Neutrophil (primary cell): ENCODE measurements at regions not wholly inside any gene's neighbourhood (a gene's known extent, or its start where the extent isn't known, plus 50 kb on each side); places are given as distances from the start of the nearest gene placed in this dataset.

Experiments
- H3K27ac ChIP-seq: fragments of 200-600 bp; sonication (generic); 2 replicates; pipeline ENCODE4 v1.5.1; 2016; ENCODE audit warnings: mild to moderate bottlenecking, moderate library complexity
- H3K27me3 ChIP-seq: fragments of 200-600 bp; sonication (generic); 2 replicates; pipeline ENCODE4 v1.6.0; 2016; ENCODE audit warnings: mild to moderate bottlenecking
- H3K36me3 ChIP-seq: fragments of 200-600 bp; sonication (generic); 2 replicates; pipeline ENCODE4 v1.5.1; 2017
- H3K4me1 ChIP-seq, 2 experiments: fragments of 200-600 bp in 1 of 2; sonication (generic) in 1 of 2; 1 replicate in 1 of 2; 2 replicates in 1 of 2; pipeline versions ENCODE4 v1.5.1 to v1.6.1; 2013 to 2016; ENCODE audit warnings: low read depth in 1 of 2, low read length in 1 of 2, mild to moderate bottlenecking in 1 of 2, moderate library complexity in 1 of 2; ENCODE audit not compliant: control insufficient read depth in 1 of 2, insufficient read depth in 1 of 2
- H3K4me3 ChIP-seq, 2 experiments: fragments of 200-600 bp in 1 of 2; sonication (generic) in 1 of 2; 1 replicate in 1 of 2; 2 replicates in 1 of 2; pipeline ENCODE4 v1.5.1; 2013 to 2016; ENCODE audit warnings: low read depth in 1 of 2, low read length in 1 of 2, mild to moderate bottlenecking in 1 of 2, moderate library complexity in 1 of 2
- H3K9me3 ChIP-seq: fragments of 200-600 bp; sonication (generic); 2 replicates; pipeline ENCODE4 v1.5.1; 2016
- TF ChIP-seq, protein P1 (sequence below): fragments of 200-600 bp; sonication (generic); IDR thresholded peaks from 2 replicates; pipeline ENCODE4 v1.5.1; 2016; ENCODE audit warnings: antibody characterized with exemption

GRCh38 chr2:223282221-223282620, 230.2 kb downstream of the KCNE4 start:
- Histone ChIP-seq H3K36me3 (no peaks in the 10 kb centered on the region), H3K4me3 (no peak overlapping the region), H3K9me3 (no peaks in the 10 kb centered on the region), H3K27ac (no peak overlapping the region), H3K4me1 (no peaks in the 10 kb centered on the region), H3K27me3 (no peaks in the 10 kb centered on the region)
- TF ChIP-seq, protein P1, sequence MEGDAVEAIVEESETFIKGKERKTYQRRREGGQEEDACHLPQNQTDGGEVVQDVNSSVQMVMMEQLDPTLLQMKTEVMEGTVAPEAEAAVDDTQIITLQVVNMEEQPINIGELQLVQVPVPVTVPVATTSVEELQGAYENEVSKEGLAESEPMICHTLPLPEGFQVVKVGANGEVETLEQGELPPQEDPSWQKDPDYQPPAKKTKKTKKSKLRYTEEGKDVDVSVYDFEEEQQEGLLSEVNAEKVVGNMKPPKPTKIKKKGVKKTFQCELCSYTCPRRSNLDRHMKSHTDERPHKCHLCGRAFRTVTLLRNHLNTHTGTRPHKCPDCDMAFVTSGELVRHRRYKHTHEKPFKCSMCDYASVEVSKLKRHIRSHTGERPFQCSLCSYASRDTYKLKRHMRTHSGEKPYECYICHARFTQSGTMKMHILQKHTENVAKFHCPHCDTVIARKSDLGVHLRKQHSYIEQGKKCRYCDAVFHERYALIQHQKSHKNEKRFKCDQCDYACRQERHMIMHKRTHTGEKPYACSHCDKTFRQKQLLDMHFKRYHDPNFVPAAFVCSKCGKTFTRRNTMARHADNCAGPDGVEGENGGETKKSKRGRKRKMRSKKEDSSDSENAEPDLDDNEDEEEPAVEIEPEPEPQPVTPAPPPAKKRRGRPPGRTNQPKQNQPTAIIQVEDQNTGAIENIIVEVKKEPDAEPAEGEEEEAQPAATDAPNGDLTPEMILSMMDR = no peak

DNA sequence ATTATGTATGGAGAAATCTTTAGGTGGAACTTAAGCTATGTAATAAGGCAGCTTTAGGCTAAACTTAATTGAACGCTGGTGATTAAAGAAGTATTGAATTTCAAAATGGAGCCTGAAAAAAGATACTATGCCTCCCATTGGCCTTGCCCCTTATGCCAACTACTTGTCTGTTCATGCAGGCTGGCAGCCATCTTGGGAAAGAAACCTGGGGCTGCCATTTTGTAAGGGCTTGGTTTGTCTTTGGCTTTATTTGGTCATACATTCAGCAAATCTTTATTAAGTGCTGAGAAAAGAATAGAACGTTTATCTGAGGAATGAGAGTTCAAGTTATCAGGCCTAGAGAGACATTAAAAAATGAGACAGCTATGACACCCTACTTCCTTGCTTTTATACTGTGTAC, 231.3 kb downstream of the KCNE4 start:
- Histone ChIP-seq H3K4me3 (no peak overlapping the region), H3K27ac (no peak overlapping the region)
- TF ChIP-seq, protein P1 = no peak

DNA sequence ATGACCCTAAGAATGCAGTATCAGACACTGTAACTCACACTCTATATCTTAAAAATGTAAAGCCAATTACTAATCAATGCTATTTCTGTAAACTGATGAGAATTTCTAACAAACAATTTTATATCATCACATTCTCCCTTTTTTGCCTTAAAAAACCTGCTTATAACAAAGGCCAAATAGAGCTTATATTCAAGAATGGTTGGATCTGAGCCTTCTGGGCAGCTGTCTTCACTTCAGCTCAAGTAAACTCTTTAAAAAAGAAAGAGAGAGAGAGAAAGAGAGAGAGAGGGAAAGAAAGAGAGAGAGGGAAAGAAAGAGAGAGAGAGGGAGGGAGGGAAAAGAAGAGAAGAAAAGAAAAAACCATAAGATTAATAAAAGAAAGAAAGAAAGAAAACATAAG, 231.8 kb downstream of the KCNE4 start:
- no peak overlapping the region for H3K4me3 ChIP-seq
- H3K36me3 ChIP-seq = no peaks in the 10 kb centered on the region
- no peaks in the 10 kb centered on the region for H3K27me3 ChIP-seq
- H3K9me3 ChIP-seq = no peaks in the 10 kb centered on the region
- TF ChIP-seq, protein P1 = no peak
- H3K27ac ChIP-seq = no peak overlapping the region
- H3K4me1 ChIP-seq = no peaks in the 10 kb centered on the region

More for the DNA sequence above, 231.3 kb downstream of the KCNE4 start:
- H3K4me1 ChIP-seq = no peaks in the 10 kb centered on the region
- H3K36me3 ChIP-seq = no peaks in the 10 kb centered on the region
- no peaks in the 10 kb centered on the region for H3K9me3 ChIP-seq
- no peaks in the 10 kb centered on the region for H3K27me3 ChIP-seq

DNA sequence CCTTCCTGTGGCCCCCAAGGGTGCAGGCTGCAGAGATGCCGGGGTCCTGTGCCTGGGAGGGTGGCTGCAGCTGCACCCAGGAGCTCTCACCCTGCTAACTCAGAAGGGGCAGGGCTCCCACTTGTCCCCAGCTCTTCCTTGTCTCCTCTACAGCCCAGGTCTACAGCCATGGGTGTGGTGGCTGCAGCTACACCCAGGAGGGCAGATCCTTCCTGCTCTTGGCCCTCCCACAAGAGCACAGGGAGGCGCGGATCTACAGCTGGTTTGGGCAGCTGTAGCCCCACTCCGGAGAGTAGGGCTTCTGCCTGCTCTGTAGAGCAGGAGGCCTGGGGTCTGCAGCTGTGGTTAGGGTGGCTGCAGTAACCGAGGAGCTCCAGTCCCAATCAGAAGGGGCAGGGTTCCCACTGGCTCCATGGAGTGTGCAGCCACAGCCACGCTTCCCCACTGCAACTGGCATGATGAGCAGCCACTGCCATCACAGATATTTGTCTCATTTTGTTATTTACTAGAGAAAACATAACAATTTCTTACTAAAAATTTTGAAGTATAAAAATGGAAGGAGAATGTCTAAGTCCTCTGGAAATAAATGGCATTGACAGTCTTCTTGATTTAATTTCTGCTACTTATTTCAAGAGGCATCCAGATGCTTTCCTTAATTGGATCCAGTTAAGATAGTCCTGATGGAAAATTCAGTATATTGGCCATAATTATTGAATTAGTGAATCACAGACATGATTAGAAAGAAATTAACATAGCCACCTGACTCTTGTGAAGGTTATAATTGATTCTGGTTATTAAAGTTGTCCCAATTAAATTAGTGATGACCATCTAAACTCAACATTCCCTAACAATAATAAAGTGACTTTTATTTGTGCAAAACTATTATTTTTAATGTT, 233.6 kb downstream of the KCNE4 start:
- no peaks in the 10 kb centered on the region for H3K27me3 ChIP-seq
- no peaks in the 10 kb centered on the region for H3K9me3 ChIP-seq
- H3K27ac ChIP-seq = no peak overlapping the region
- H3K4me3 ChIP-seq = no peak overlapping the region
- H3K4me1 ChIP-seq = no peaks in the 10 kb centered on the region
- no peaks in the 10 kb centered on the region for H3K36me3 ChIP-seq
- TF ChIP-seq, protein P1 = no peak

DNA sequence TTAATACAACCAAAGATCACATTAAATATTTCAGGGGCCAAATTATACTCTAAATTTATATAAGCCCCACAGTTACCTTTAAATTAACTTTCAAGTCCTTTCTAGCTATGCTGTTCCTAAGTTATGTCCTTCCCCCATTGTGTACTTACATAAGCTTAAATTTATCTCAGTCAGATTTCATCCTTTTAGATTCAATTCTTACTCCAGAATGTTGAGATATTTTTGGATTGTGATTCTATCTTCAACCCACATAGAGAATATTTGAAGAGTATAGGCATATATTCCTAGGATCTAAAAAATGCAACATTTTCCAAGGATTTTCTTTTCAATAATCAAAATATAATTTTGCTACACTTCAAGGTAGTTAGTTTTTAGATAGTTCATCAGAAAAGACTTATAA, 242.8 kb downstream of the KCNE4 start:
- Histone ChIP-seq H3K4me3 (no peak overlapping the region), H3K27ac (no peak overlapping the region), H3K4me1 (no peaks in the 10 kb centered on the region), H3K27me3 (no peaks in the 10 kb centered on the region), H3K36me3 (no peaks in the 10 kb centered on the region), H3K9me3 (no peaks in the 10 kb centered on the region)
- TF ChIP-seq, protein P1 = no peak
